ENCODE measurements at regions not wholly inside any gene's neighbourhood (a gene's known extent, or its start where the extent isn't known, plus 50 kb on each side); places are given as distances from the start of the nearest gene placed in this dataset.
"Not testable (repeated sequence)": the region's sequence is repeated elsewhere in the genome, so short reads cannot be mapped to it uniquely, and the experiment has no call there.

DNA sequence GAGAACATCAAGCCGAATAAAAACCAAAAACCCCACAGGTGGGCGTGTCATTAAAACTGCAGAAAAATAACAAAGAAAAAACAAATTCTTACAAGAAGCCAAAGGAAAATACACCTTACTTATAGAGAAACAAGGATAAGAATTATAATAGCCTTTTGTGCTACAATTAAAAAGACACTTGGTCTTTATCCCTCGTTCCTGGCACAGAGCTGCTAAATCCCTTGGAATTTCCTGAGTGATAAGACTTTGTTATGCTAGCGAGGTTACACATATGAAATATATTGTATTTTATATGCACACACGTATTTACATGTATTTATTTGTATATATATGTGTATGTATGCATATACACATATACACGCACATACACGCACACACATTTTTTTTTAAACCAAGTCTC lies 325.3 kb upstream of the TFPI start:
- ATAC-seq (no peak), DNase-seq (no peak)
- no peak overlapping the region for H3K4me3 ChIP-seq
- no peaks in the 10 kb centered on the region for H3K27me3 ChIP-seq
- no peaks in the 10 kb centered on the region for H3K36me3 ChIP-seq
- intact Hi-C loops (cut with DNase I), result no loop called here
- H3K4me1 ChIP-seq, result no peaks in the 10 kb centered on the region
- peaks cover 0 to 3% (median 0%) of the 10 kb centered on the region in 11 donors for H3K9me3 ChIP-seq
- 68 to 71% methylated on average over 7 of the region's 7 CpGs for WGBS, 2 donors
- H3K27ac ChIP-seq, result no peak overlapping the region
- TF ChIP-seq, protein P1, sequence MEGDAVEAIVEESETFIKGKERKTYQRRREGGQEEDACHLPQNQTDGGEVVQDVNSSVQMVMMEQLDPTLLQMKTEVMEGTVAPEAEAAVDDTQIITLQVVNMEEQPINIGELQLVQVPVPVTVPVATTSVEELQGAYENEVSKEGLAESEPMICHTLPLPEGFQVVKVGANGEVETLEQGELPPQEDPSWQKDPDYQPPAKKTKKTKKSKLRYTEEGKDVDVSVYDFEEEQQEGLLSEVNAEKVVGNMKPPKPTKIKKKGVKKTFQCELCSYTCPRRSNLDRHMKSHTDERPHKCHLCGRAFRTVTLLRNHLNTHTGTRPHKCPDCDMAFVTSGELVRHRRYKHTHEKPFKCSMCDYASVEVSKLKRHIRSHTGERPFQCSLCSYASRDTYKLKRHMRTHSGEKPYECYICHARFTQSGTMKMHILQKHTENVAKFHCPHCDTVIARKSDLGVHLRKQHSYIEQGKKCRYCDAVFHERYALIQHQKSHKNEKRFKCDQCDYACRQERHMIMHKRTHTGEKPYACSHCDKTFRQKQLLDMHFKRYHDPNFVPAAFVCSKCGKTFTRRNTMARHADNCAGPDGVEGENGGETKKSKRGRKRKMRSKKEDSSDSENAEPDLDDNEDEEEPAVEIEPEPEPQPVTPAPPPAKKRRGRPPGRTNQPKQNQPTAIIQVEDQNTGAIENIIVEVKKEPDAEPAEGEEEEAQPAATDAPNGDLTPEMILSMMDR (IDR thresholded peaks at IDR 0.05), result no peak

DNA sequence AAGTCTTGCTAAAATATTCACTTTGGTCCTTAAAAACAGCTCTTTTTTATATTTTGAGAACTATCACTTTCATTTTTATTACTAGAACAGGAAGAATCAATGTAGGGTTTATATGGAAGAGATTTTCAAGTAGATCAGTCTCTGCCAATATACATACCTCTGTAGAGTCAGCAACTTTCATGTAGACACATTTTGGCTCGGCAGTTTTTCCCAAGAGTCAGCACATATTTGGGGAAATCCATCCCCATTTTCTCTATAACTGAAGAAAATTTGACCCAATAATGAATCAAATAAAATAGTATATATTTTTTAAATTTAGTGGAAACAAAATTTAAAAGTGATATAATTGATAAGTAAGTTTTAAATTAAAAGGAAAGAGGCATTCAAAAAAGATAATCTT lies 329.8 kb upstream of the TFPI start:
- no peak for DNase-seq
- no peak for ATAC-seq
- no peaks in the 10 kb centered on the region for H3K36me3 ChIP-seq
- H3K4me1 ChIP-seq, result no peaks in the 10 kb centered on the region
- intact Hi-C loops (cut with DNase I), result no loop called here
- no peak overlapping the region for H3K4me3 ChIP-seq
- H3K27ac ChIP-seq, result no peak overlapping the region
- no peaks in the 10 kb centered on the region for H3K27me3 ChIP-seq
- 90 to 91% methylated on average over 1 of the region's 1 CpG for WGBS, 2 donors
- TF ChIP-seq, protein P1 (IDR thresholded peaks at IDR 0.05), result no peak
- no peaks in the 10 kb centered on the region for H3K9me3 ChIP-seq

DNA sequence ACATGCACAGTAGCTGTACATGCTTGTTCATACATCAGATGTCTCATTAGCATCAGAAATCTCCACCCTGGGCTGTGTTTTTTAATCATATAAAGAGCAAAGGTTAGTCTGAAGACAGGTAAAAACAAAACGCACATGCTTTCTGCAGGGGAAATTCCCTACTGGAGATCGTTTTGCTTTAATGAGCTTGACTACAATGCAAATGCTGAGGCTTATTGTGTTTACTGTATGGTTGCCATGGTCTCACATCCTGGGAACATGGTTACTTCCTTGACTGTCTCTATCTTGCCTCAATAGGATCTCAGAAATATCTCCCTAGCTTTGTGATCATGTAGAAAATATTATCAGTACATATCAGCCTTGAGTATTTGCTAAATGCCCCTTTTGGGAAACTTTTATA lies 336.5 kb upstream of the TFPI start:
- H3K27ac ChIP-seq, result no peak overlapping the region
- H3K4me1 ChIP-seq, result no peaks in the 10 kb centered on the region
- intact Hi-C loops (cut with DNase I), result no loop called here
- H3K36me3 ChIP-seq, result no peaks in the 10 kb centered on the region
- TF ChIP-seq, protein P1 (IDR thresholded peaks at IDR 0.05), result no peak
- ATAC-seq, result no peak
- WGBS, 2 donors, result 40 to 62% methylated on average over 2 of the region's 2 CpGs
- peaks cover 0 to 7% (median 0%) of the 10 kb centered on the region in 11 donors for H3K9me3 ChIP-seq
- H3K4me3 ChIP-seq, result no peak overlapping the region
- DNase-seq, result no peak
- H3K27me3 ChIP-seq, result no peaks in the 10 kb centered on the region

DNA sequence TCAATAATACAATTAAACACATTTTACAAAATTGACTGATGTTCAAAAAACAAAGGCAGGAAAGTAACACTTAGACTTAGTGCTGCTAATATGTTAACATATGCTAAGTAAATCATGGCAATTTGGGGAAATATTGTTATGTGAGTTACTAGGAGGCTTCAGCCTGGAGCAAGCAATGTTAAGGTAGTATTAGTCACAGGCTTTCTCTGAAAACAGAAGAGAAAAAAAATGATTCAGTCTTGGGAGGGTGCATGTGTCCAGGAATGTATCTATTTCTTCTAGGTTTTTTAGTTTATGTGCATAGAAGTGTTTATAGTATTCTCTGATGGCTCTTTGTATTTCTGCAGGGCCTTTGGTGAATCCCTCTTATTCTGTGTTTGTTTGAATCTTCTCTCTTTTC lies 345.8 kb upstream of the TFPI start:
- TF ChIP-seq, protein P1 (IDR thresholded peaks at IDR 0.05), result no peak
- ATAC-seq (no peak), DNase-seq (no peak)
- Histone ChIP-seq H3K27ac (no peak overlapping the region), H3K27me3 (no peaks in the 10 kb centered on the region), H3K36me3 (no peaks in the 10 kb centered on the region), H3K4me3 (no peak overlapping the region), H3K9me3 (peaks cover 0 to 7% (median 0%) of the 10 kb centered on the region in 11 donors), H3K4me1 (no peaks in the 10 kb centered on the region)
- intact Hi-C loops (cut with DNase I), result no loop called here

DNA sequence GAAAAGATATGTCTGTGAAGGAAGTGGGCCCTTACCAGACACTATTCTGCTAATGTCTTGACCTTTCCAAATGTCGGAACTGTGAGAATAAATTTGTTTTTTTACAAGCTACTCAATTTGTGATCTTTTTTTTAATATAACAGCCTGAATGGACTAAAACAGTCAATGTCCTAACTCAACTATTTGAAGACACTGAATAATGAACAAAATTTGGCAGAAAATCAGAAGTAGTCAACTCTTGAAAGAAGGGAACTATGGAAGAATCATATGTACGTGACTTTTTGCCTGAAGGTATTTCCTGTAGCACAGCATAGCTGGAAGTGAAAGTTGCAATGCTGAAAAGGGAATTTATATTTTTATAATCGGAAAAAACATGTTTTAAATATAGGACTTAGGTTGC lies 351.8 kb upstream of the TFPI start:
- intact Hi-C loops (cut with DNase I), result no loop called here
- TF ChIP-seq, protein P1 (IDR thresholded peaks at IDR 0.05), result no peak
- 57 to 73% methylated on average over 3 of the region's 3 CpGs for WGBS, 2 donors

DNA sequence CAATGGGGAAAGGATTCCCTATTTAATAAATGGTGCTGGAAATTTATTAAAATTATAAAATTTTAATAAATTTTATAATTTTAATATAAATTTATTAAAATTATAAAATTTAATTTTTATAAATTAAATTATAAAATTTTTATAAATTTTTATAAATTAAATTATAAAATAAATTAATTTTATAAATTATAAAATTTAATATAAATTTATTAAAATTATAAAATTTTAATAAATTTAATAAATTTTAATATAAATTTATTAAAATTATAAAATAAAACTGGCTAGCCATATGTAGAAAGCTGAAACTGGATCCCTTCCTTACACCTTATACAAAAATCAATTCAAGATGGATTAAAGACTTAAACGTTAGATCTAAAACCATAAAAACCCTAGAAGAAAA lies 356.7 kb upstream of the TFPI start:
- WGBS, 2 donors, result 100% methylated on average over 1 of the region's 1 CpG; no CpG with 5 or more reads in 1 of the 2 donors
- H3K36me3 ChIP-seq; DNase-seq; H3K27ac ChIP-seq; H3K4me1 ChIP-seq; H3K9me3 ChIP-seq; intact Hi-C loops (cut with DNase I); H3K27me3 ChIP-seq; ATAC-seq; H3K4me3 ChIP-seq: not testable (repeated sequence)

More for the DNA sequence above, 351.8 kb upstream of the TFPI start:
- DNase-seq, result no peak
- Histone ChIP-seq H3K4me3 (no peak overlapping the region), H3K27me3 (no peaks in the 10 kb centered on the region), H3K36me3 (no peaks in the 10 kb centered on the region), H3K27ac (no peak overlapping the region), H3K4me1 (peaks cover 0 to 5% (median 0%) of the 10 kb centered on the region in 9 donors), H3K9me3 (peaks cover 0 to 7% (median 0%) of the 10 kb centered on the region in 11 donors)
- no peak for ATAC-seq

Measured in heart right ventricle (tissue), 16 donors.